Dedifferentiated amniotic fluid mesenchymal stem cell (primary cell): ENCODE measurements at regions not wholly inside any gene's neighbourhood (a gene's known extent, or its start where the extent isn't known, plus 50 kb on each side); places are given as distances from the start of the nearest gene placed in this dataset.
"Not testable (repeated sequence)": the region's sequence is repeated elsewhere in the genome, so short reads cannot be mapped to it uniquely, and the experiment has no call there.

Experiments used
- DNase-seq: peaks from one replicate; pipeline ENCODE4 v3.0.0-alpha.2; 2016; ENCODE audit errors: extremely low spot score

- DNase-seq: no peak
These were observed 63.1 kb downstream of the TSN start for GRCh38 chr2:121818546-121818945.

GRCh38 chr2:121819846-121820245 lies 64.4 kb downstream of the TSN start:
- DNase-seq: no peak

- no peak for DNase-seq
These were observed 66.2 kb downstream of the TSN start for GRCh38 chr2:121821476-121822158.

GRCh38 chr2:121824264-121824663 lies 68.8 kb downstream of the TSN start:
- DNase-seq: no peak

- DNase-seq: no peak
These were observed 69.8 kb downstream of the TSN start for GRCh38 chr2:121825003-121825950.

- DNase-seq: no peak
These were observed 70.6 kb downstream of the TSN start for GRCh38 chr2:121826036-121826435.

GRCh38 chr2:121828281-121828731 lies 72.9 kb downstream of the TSN start:
- DNase-seq: no peak

- no peak for DNase-seq
These were observed 75.4 kb downstream of the TSN start for GRCh38 chr2:121830809-121831208.

GRCh38 chr2:121831841-121832240 lies 76.4 kb downstream of the TSN start:
- DNase-seq: no peak

GRCh38 chr2:121832412-121833357 lies 77.2 kb downstream of the TSN start:
- DNase-seq: no peak

- no peak for DNase-seq
These were observed 77.9 kb downstream of the TSN start for GRCh38 chr2:121833358-121833723.

GRCh38 chr2:121836611-121837010 lies 81.2 kb downstream of the TSN start:
- DNase-seq: no peak

- no peak for DNase-seq
These were observed 82.1 kb downstream of the TSN start for GRCh38 chr2:121837591-121837990.

- no peak for DNase-seq
These were observed 83.1 kb downstream of the TSN start for GRCh38 chr2:121838551-121838950.

- no peak for DNase-seq
These were observed 84.1 kb downstream of the TSN start for GRCh38 chr2:121839584-121839983.

GRCh38 chr2:121849236-121849635 lies 93.8 kb downstream of the TSN start:
- DNase-seq: no peak

- not testable (repeated sequence) for DNase-seq
These were observed 97.7 kb downstream of the TSN start for GRCh38 chr2:121853149-121853548.

- DNase-seq: no peak
These were observed 100.1 kb downstream of the TSN start for GRCh38 chr2:121855510-121855909.

GRCh38 chr2:121856360-121856759 lies 100.9 kb downstream of the TSN start:
- DNase-seq: no peak

- no peak for DNase-seq
These were observed 102.9 kb downstream of the TSN start for GRCh38 chr2:121858369-121858768.

- DNase-seq: no peak
These were observed 103.4 kb downstream of the TSN start for GRCh38 chr2:121858847-121859246.
